GM19372 (cell line): ENCODE measurements at regions not wholly inside any gene's neighbourhood (a gene's known extent, or its start where the extent isn't known, plus 50 kb on each side); places are given as distances from the start of the nearest gene placed in this dataset.

ENCODE experiments used
- ATAC-seq: cut with Tn5 transposase; IDR thresholded peaks from one replicate; pipeline ENCODE4 v1.9.1; 2021; ENCODE audit warnings: mild to moderate bottlenecking, low read depth, moderate library complexity; ENCODE audit not compliant: unreplicated experiment

- no peak for ATAC-seq
Observed at GRCh38 chr13:84931264-84931663, 868.0 kb downstream of the SLITRK6 start.

GRCh38 chr13:84927442-84928169 lies 871.6 kb downstream of the SLITRK6 start:
- no peak for ATAC-seq

- no peak for ATAC-seq
Observed at GRCh38 chr13:84925443-84925842, 873.8 kb downstream of the SLITRK6 start.

- ATAC-seq: no peak
Observed at GRCh38 chr13:84923831-84924230, 875.4 kb downstream of the SLITRK6 start.

- ATAC-seq: no peak
Observed at GRCh38 chr13:84917252-84917878, 881.9 kb downstream of the SLITRK6 start.

- ATAC-seq: no peak
Observed at GRCh38 chr13:84912720-84913119, 886.5 kb downstream of the SLITRK6 start.

GRCh38 chr13:84910423-84910822 lies 888.8 kb downstream of the SLITRK6 start:
- no peak for ATAC-seq

- ATAC-seq: no peak
Observed at GRCh38 chr13:84903391-84903790, 895.8 kb downstream of the SLITRK6 start.

- ATAC-seq: no peak
Observed at GRCh38 chr13:84902243-84902642, 897.0 kb downstream of the SLITRK6 start.

- ATAC-seq: no peak
Observed at GRCh38 chr13:84896128-84896527, 903.1 kb downstream of the SLITRK6 start.

- no peak for ATAC-seq
Observed at GRCh38 chr13:84894749-84895148, 904.5 kb downstream of the SLITRK6 start.

- no peak for ATAC-seq
Observed at GRCh38 chr13:84885868-84886267, 913.4 kb downstream of the SLITRK6 start.

GRCh38 chr13:84873951-84874350 lies 925.3 kb downstream of the SLITRK6 start:
- ATAC-seq: no peak

GRCh38 chr13:84870190-84870589 lies 929.0 kb downstream of the SLITRK6 start:
- ATAC-seq: no peak

- no peak for ATAC-seq
Observed at GRCh38 chr13:84867246-84867645, 932.0 kb downstream of the SLITRK6 start.

- ATAC-seq: no peak
Observed at GRCh38 chr13:84865783-84866221, 933.4 kb downstream of the SLITRK6 start.

- ATAC-seq: no peak
Observed at GRCh38 chr13:84864341-84864740, 934.9 kb downstream of the SLITRK6 start.

GRCh38 chr13:84847107-84847506 lies 952.1 kb downstream of the SLITRK6 start:
- ATAC-seq: no peak

GRCh38 chr13:84845907-84846619 lies 953.2 kb downstream of the SLITRK6 start:
- ATAC-seq: no peak

- no peak for ATAC-seq
Observed at GRCh38 chr13:84844473-84844872, 954.7 kb downstream of the SLITRK6 start.

GRCh38 chr13:84843368-84843767 lies 955.9 kb downstream of the SLITRK6 start:
- no peak for ATAC-seq
